Fibroblast of skin of abdomen (primary cell): ENCODE measurements at regions not wholly inside any gene's neighbourhood (a gene's known extent, or its start where the extent isn't known, plus 50 kb on each side); places are given as distances from the start of the nearest gene placed in this dataset.

Experiments used
- DNase-seq: peaks from one replicate; pipeline ENCODE4 v3.0.0-alpha.2; 2013

- DNase-seq = peak; percentile 86
Observed at GRCh38 chr6:56713254-56713672, 70.6 kb upstream of the DST start.

DNA sequence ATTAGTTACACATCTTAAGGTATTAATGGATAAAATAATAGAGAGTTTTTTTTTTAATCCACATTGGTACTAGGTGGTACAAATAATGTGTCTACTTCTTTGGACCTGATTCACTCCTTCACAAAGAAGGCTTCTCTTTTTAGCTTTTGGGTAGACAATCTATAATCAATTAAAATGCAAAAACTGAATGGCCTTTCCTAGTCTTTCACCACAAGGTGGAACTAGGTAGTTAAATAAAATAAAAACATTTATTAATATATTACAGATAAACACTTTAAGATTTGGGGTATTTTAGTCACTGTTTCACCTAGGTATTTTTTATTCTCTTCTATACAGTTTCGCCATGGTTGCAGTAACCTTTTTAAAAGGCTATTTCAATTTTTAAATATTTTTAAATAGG is 68.3 kb upstream of the DST start:
- DNase-seq = no peak

DNA sequence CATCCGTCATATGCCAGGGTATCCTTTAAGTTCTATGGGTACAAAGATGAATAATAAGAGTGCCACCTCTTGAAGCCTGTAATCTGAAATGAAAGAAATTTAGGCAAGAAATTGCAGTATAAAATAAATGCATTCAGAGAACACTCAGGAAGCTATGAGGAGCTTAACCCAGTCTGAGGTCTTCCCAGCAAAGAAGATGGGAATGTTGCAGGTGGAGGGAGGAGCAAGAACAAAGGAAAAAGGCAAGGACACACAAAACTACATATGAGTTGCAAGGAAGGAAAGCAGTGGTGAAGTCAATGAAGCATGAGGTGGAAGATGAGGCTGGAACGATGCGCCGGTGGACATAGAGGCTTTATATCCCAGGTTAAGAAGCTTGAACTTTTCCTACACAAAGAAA is 67.0 kb upstream of the DST start:
- DNase-seq = no peak

DNA sequence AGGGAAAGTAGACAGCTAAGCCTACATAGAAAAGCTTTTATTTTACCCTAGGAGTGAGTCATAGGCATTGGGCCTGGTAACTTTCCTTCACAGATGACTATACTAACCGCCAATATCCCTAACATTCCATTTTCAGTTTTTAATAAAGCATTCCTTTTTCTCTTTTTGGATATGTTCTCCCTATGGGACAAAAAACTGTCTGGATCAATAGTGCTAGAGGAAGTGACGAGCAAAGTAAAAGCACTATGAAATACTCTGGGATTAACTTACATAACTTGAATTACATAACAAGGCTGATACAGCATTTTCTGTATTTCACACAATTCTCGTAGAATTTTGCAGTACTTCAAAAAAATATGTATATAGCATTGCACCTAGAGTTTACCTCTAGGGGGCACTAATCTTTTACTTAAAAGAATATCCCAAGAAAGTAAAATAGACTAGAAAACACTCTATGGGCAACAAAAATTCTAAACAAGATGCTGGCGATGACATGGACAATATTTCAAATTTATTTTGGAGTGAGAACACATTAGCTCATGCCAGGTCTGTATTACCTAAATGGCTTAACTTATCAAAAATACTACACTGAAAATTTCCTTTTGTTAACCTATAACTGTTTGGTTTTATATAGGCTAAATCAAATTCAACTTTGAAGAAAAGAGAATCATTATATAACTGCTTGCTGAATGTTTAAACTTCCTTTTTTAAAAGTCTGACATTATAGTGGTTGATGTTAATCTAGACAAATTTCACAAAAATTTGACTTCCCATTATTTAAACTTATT is 66.3 kb upstream of the DST start:
- peak; percentile 72 for DNase-seq

GRCh38 chr6:56706981-56707726 is 64.5 kb upstream of the DST start:
- DNase-seq = no peak

GRCh38 chr6:56699066-56699654 is 56.5 kb upstream of the DST start:
- DNase-seq = peak; percentile 27

DNA sequence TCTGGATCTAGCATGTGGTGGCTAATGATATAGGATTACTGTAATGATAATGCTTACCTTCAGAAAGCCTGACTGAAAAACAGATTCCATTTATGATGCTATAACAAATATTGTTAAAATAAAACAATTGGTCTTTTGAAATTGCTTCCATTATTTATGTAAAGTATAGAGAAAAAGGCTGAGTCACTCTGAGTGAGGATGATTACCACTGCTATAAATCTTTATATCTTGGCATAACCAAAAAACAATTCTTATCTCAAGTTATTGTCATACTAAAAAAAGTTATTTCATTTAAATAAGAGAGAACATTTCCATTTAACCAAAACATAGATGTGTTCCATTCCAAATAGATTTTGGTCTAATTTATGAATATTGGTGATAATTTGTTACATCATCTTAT is 53.0 kb upstream of the DST start:
- no peak for DNase-seq

DNA sequence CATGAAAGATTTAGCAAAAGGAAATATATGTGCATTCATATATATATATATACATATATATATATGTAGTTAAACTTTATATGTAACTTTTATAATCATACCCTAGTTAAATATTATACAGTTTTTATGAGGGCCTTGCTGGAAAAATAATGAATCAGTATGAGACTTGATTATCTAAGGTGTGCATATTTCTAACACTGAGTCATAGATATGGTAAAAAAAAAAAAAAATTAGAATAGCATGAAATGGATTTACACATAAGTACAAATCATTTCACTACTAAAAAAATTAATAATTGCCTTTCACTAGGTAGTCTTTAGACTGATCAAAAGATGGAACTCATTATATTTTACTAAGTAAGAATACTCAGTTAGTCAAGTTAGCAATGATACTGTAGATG is 51.3 kb upstream of the DST start:
- DNase-seq = no peak

DNA sequence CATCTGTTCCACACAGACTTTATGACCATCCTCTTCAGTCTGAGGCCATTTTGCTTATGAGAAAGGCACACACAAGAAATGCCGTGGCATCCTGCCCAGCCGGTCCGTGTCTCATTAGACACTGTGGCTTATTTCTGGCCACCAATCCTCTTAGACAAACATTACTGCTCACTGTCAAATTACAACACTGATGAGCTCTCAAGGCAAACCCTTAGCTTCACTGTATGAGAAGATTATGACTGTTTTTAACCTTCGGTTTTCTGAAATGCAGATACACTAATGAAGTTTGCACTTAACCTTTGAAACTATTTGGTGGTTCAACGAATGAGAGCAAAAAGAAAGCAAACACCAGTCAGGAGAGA is 50.5 kb upstream of the DST start:
- peak; percentile 93 for DNase-seq

DNA sequence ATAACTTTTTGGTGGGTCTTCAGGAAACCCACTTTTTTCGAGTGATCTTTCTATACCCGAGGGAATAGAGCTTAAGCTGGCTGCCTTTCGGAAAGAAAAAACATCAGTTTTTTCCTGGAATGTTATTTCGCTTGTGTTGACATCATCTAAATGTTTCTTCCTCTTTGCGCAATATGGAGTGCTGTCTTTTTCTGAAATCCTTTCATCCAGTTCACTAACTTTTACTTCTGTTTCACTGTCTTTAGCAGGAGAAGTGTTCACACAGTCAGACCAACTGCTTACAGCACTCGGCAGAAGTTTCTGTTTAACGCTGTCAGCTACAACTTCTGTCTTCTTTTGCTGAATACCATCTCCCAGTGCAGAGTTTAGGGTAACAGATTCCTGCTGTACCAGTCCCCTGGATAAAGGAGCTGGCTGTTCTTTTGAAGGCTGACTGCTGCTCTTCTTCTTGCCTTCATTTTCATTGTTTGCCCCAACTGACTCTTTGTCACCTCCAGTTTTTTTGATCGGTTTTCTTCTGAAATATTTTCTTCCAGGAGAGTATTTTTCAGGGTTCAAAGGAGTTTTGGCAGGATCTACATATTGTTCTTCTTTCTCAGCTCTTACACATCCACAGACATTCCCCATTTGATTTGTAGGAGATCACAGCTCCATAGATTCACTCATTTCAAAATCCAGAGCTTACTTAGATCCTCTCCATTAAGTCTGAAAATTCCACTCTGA is 50.0 kb upstream of the DST start:
- DNase-seq = peak; percentile 66
